CD1c-positive myeloid dendritic cell (primary cell): ENCODE measurements at regions not wholly inside any gene's neighbourhood (a gene's known extent, or its start where the extent isn't known, plus 50 kb on each side); places are given as distances from the start of the nearest gene placed in this dataset.

Experiments used
- DNase-seq: peaks from one replicate; pipeline ENCODE4 v3.0.0-alpha.2; 2016; ENCODE audit errors: extremely low spot score

DNA sequence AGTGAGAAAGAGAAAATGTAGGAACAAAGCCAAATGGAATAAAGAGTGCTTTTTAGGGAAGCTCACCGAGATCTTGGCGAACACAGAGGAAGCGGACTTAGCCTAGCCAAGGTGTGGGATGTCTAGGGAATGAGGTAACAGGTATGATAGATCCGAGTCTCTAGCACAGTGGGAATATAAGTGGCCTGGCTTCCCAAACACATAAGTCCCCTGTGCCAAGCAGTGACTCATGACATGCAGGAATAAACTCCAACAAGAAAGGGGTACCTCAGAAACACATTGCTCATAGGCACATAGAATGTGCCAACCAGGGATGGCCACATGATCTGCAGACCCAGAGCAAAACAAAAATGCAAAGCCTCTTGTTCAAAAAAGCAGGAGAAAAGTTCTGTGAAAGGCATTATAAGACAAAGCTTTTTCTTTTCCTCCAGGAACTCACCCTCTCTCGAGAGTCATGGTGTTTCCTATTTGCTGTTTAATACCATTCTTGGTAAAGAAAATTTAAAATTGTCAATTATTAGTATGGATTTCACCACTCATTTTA, 542.5 kb downstream of the GATA3 start:
- no peak for DNase-seq

GRCh38 chr10:8600192-8600591, 545.7 kb downstream of the GATA3 start:
- DNase-seq = no peak

GRCh38 chr10:8602821-8603220, 548.3 kb downstream of the GATA3 start:
- DNase-seq = no peak

DNA sequence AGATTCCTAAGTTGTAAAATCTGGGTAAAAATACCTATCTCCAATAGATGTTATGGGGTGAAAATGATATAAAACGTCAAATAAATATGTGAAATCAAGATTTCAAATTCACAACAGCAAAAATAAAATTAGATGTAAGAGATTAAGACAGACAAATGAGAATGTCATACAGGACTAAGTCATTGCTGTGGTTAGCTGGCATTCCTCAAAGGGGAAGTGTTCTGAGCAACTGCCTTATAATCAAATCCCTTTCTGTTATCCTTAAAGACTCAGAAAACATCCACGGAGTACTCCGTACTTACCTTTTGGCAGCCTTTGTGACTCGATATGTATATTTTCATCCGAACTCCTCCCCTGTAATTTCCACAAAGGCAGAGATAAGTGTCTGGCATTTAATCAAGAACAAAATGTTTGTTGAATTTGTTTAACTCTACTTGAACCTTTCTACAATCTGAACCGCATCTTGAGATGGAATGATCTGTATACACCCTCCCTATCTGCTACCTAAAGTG, 559.6 kb downstream of the GATA3 start:
- no peak for DNase-seq

- DNase-seq = no peak
Measured at GRCh38 chr10:8615118-8615517, 560.6 kb downstream of the GATA3 start.

- no peak for DNase-seq
Measured at GRCh38 chr10:8616166-8616565, 561.7 kb downstream of the GATA3 start.

- DNase-seq = no peak
Measured at GRCh38 chr10:8617792-8618191, 563.3 kb downstream of the GATA3 start.

DNA sequence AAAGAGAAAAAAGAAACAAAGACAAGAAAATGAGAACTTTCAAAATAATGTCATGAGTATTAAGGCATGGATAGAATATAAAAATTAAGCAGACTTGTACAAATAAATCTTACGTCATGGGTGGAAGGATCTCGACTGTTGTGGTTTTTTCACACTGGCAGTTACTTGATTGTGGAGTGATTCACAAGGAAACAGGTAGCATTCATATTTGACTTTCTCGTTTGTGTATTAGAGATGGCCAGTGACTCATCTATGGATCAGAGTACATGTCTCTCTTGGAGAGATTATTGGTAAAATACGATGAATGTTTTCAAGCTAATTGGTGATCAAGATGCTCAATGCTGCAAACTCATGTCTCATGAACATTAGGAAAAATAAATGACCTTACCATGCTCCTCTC, 564.3 kb downstream of the GATA3 start:
- DNase-seq = no peak

GRCh38 chr10:8628351-8628750, 573.9 kb downstream of the GATA3 start:
- no peak for DNase-seq

DNA sequence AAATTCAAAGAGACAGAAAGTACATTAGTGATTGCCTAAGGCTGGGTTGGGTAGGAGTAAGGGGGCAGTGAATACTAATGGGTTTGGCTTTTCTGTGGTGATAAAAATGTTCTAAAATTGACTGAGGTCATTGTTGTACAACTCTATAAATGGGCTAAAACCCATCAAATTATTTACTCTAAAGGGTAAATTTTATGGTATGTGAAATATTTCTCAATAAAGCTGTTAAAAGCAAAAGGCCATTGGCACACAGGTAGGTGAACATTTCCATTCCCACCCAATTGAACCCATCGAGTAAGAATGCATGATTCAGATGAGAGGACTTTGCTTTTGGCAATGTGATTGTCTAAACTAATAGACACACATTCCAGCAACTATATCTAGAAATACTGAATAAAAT, 579.4 kb downstream of the GATA3 start:
- DNase-seq = no peak

DNA sequence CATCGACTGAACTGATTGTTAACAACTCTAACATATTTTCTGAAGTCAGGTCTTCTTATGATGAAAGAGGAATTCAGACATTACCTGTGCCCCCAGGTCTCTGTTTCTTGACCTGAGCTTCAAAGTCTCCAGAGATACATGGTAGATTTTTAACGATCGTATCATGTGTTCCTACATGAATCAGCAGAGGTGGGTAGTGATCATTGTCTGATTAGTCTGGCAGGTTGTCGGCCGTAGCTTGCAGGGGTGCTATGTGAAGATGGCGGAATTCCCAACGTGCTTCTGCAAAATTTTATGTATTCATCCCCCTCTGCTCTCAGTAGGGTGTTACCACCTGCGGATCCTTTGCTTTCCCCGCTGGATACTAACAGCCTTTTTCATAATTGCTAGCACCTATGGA, 581.9 kb downstream of the GATA3 start:
- DNase-seq = no peak

GRCh38 chr10:8637640-8638039, 583.2 kb downstream of the GATA3 start:
- DNase-seq = no peak

- DNase-seq = no peak
Measured at GRCh38 chr10:8638088-8638672, 583.7 kb downstream of the GATA3 start.

DNA sequence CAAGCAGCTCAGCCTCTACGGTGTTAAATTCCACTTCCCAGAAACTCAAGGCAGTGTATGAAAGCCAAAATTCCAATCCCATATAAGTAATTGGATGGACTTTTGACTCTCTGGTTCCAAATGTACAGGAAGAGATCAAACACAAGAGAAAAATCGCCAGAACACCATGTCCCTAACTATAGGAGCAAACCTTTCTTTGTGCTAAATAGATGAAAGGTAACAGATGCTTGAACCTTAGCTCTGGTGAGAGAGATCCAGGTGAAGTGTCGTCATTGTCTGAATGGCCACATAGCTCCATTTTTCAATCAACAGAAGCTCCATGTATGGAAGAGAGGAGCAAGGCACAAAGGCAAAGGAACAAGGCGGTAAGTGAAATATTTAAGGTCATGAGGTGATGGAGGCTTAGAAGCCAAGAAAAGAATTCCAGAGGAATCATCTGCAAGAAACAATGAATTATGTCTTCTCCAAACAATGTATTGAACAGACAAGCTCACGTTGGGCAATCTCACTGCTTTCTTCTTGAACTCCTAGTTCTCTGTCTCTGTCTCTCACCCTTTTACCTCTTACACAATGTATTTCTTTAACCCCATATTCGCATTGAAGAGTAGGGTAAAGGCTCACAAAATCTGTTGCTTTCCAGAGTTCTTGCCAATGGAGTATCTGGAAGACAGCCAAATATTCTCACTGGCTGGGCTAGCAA, 585.1 kb downstream of the GATA3 start:
- no peak for DNase-seq

GRCh38 chr10:8640301-8640700, 585.8 kb downstream of the GATA3 start:
- no peak for DNase-seq

DNA sequence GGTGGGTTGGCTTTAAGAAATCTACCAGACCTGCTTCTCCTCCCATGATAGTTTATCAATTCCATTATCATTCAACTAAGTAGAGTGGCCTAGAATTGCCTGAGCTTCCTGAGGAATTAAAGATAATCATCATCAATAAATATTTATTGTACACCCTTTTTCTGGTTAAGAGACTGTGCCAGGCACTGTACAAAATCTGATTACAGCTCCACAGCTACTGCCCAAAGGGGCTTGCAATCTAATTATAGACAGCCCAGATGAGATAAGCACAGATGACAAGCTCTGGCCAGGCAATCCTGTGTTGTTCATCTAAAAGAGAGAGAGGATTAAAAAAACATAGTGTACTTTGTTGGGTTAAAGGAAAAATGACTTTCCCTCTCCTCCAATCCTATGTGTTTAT, 586.4 kb downstream of the GATA3 start:
- DNase-seq = no peak

DNA sequence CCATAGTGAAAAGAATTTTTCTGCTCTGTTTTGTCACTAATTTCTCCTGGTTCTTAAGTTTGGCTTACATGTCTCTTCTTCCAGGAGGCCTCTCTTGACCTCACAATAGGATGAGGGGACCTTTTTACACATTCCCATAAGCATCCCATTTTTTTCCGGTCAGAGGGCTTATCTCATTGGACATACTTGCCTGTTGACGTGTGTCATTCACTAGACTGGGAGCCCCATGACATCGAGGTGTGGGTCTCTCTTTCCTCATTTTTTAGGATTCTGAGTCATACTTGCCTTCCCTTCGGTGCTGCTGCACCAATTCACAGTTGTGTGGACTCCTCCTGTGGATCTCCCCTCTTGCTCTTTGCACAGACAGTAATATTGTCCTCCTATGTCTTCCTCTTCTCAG, 601.8 kb downstream of the GATA3 start:
- DNase-seq = no peak

GRCh38 chr10:8659982-8660381, 605.5 kb downstream of the GATA3 start:
- no peak for DNase-seq

DNA sequence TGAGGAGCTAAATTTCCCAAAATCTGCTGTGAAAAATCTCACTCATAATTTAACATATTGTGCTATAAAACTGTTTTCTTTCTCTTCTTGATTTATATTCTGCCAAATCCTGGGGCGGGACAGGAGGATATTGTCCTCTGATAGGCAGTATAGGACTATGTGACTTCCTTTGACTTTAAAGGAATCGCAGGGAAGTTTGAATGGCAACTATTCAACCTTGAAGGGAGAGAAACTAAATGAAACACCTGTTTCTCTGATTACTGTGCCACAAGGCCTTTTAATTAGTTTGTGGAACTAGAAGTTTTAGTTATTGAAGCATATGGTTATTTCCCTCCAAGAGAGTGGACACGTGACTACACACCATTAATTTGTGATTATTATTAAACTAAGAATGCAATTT, 607.4 kb downstream of the GATA3 start:
- DNase-seq = no peak

GRCh38 chr10:8663131-8663530, 608.6 kb downstream of the GATA3 start:
- no peak for DNase-seq

DNA sequence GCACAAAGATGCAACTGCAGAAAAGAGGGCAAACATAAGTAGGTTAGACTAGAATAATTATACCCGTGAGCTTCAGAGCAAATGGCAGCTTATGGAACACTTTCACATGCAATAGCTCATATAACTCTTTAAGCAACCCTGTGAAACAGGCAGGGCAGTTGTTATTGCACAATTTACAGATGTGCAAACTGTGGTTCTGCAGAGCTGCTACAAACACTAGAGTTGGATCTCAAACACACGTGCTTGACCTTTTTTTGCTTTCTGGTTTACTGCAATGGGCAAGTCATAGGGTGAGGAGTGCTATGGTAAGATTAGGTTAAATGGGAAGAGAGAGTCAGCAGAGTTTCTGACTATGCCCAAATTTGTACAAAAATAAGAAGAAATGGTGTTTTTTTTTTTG, 610.8 kb downstream of the GATA3 start:
- DNase-seq = no peak

DNA sequence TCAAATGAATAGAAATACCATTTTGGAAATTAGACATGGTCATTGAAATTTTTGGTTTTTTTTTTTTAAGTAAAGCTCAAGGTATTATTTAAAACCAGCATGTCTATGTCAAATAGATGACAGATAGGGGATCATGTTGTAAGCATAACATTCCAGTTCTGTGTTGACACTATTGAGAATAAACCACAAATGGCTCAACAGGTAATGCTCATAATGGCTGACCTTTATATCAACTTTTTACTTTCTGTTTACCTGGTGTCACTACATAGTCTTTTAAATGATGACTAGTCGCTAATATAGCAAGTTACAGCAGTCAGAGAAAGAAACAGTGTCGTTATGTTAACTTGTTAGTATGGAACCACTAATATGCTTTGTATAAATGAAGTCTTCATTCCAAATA, 616.0 kb downstream of the GATA3 start:
- no peak for DNase-seq

DNA sequence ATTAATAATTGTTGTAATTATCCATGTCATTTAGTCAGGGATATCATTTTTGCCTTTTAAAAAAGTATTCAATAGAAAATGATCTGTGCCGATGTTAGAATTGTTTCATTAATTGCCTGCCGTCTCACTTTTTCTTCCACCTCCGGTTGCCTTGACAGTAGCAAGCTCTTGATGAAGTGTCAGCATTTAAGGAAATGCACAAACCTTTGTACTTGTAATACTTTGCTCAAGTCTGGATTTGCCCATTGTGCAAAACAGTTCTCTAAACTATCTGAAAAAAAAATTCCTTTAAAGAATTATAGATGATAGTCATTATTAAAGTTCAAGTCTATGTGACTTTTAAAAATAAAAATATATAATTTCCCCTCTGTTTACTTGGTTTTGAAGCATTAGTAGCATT, 619.7 kb downstream of the GATA3 start:
- DNase-seq = no peak
